HS-5 (cell line): ENCODE measurements at regions not wholly inside any gene's neighbourhood (a gene's known extent, or its start where the extent isn't known, plus 50 kb on each side); places are given as distances from the start of the nearest gene placed in this dataset.

Source experiments
- DNase-seq: peaks from one replicate; pipeline ENCODE4 v3.0.0-alpha.2; 2012; ENCODE audit warnings: low read depth

GRCh38 chr10:113442336-113442735 is 110.5 kb upstream of the HABP2 start:
- DNase-seq = no peak

- DNase-seq = no peak
Observed at GRCh38 chr10:113443141-113443925, 109.5 kb upstream of the HABP2 start.

GRCh38 chr10:113444766-113445365 is 108.0 kb upstream of the HABP2 start:
- no peak for DNase-seq

GRCh38 chr10:113445736-113446135 is 107.1 kb upstream of the HABP2 start:
- no peak for DNase-seq

GRCh38 chr10:113446739-113447138 is 106.1 kb upstream of the HABP2 start:
- DNase-seq = no peak

GRCh38 chr10:113447278-113447677 is 105.6 kb upstream of the HABP2 start:
- no peak for DNase-seq

GRCh38 chr10:113449006-113449695 is 103.7 kb upstream of the HABP2 start:
- DNase-seq = no peak

- no peak for DNase-seq
Observed at GRCh38 chr10:113450046-113450804, 102.6 kb upstream of the HABP2 start.

GRCh38 chr10:113450906-113451305 is 101.9 kb upstream of the HABP2 start:
- DNase-seq = no peak

GRCh38 chr10:113452146-113452845 is 100.6 kb upstream of the HABP2 start:
- DNase-seq = no peak

GRCh38 chr10:113453351-113453750 is 99.5 kb upstream of the HABP2 start:
- DNase-seq = no peak

- DNase-seq = no peak
Observed at GRCh38 chr10:113454341-113455061, 98.4 kb upstream of the HABP2 start.

- DNase-seq = no peak
Observed at GRCh38 chr10:113455947-113456346, 96.9 kb upstream of the HABP2 start.

GRCh38 chr10:113456741-113457140 is 96.1 kb upstream of the HABP2 start:
- no peak for DNase-seq

GRCh38 chr10:113457408-113457807 is 95.4 kb upstream of the HABP2 start:
- DNase-seq = no peak

GRCh38 chr10:113458451-113458850 is 94.4 kb upstream of the HABP2 start:
- DNase-seq = no peak

- DNase-seq = no peak
Observed at GRCh38 chr10:113458944-113459343, 93.9 kb upstream of the HABP2 start.

GRCh38 chr10:113459626-113460280 is 93.1 kb upstream of the HABP2 start:
- no peak for DNase-seq

- no peak for DNase-seq
Observed at GRCh38 chr10:113463083-113463482, 89.8 kb upstream of the HABP2 start.

GRCh38 chr10:113463777-113464176 is 89.1 kb upstream of the HABP2 start:
- DNase-seq = no peak

GRCh38 chr10:113469796-113470195 is 83.1 kb upstream of the HABP2 start:
- no peak for DNase-seq
